Smooth muscle cell (in vitro differentiated cells): ENCODE measurements at regions not wholly inside any gene's neighbourhood (a gene's known extent, or its start where the extent isn't known, plus 50 kb on each side); places are given as distances from the start of the nearest gene placed in this dataset.

Experiments used
- DNase-seq: peaks from one replicate; lab custom pipeline; 2025; ENCODE audit not compliant: unreplicated experiment; lab: John Stamatoyannopoulos, UW
- H2AFZ ChIP-seq: fragments of 200-600 bp; sonication (generic); 2 replicates; pipeline ENCODE4 v1.6.0; 2016; ENCODE audit warnings: antibody characterized with exemption, low read depth, mild to moderate bottlenecking
- H3F3A ChIP-seq: fragments of 200-600 bp; sonication (generic); 2 replicates; pipeline ENCODE4 v1.6.0; 2017; ENCODE audit warnings: antibody characterized with exemption, low read depth
- H3K27ac ChIP-seq: fragments of 200-600 bp; sonication (generic); 2 replicates; pipeline ENCODE4 v1.5.1; 2016; ENCODE audit warnings: low read depth, mild to moderate bottlenecking
- H3K27me3 ChIP-seq: fragments of 200-600 bp; sonication (generic); 2 replicates; pipeline ENCODE4 v1.6.1; 2016; ENCODE audit warnings: low read depth, mild to moderate bottlenecking
- H3K36me3 ChIP-seq: fragments of 200-600 bp; sonication (generic); 2 replicates; pipeline ENCODE4 v1.5.1; 2016; ENCODE audit warnings: low read depth
- H3K4me1 ChIP-seq: fragments of 200-600 bp; sonication (generic); 2 replicates; pipeline ENCODE4 v1.5.1; 2016; ENCODE audit warnings: low read depth
- H3K4me2 ChIP-seq: fragments of 200-600 bp; sonication (generic); 2 replicates; pipeline ENCODE4 v1.6.0; 2016; ENCODE audit warnings: mild to moderate bottlenecking
- H3K4me3 ChIP-seq: fragments of 200-600 bp; sonication (generic); 2 replicates; pipeline ENCODE4 v1.5.1; 2016; ENCODE audit warnings: mild to moderate bottlenecking
- H3K79me2 ChIP-seq: fragments of 200-600 bp; sonication (generic); 2 replicates; pipeline ENCODE4 v1.6.0; 2016; ENCODE audit warnings: low read depth, mild to moderate bottlenecking
- H3K9ac ChIP-seq: fragments of 200-600 bp; sonication (generic); 2 replicates; pipeline ENCODE4 v1.6.0; 2016; ENCODE audit warnings: low read depth
- H3K9me3 ChIP-seq: fragments of 200-600 bp; sonication (generic); replicated peaks from 2 replicates; pipeline ENCODE4 v1.5.1; 2016; ENCODE audit warnings: low read depth
- H4K20me1 ChIP-seq: fragments of 200-600 bp; sonication (generic); 2 replicates; pipeline ENCODE4 v1.6.0; 2016; ENCODE audit warnings: low read depth
- CTCF ChIP-seq: fragments of 200-600 bp; sonication (generic); IDR thresholded peaks from 2 replicates; pipeline ENCODE4 v1.5.1; 2017; ENCODE audit warnings: borderline replicate concordance, mild to moderate bottlenecking, antibody characterized with exemption; ENCODE audit not compliant: insufficient read depth, poor library complexity, severe bottlenecking
- WGBS: methylation state at CpG from one replicate; pipeline ENCODE4 v1.1.7; 2016; ENCODE audit warnings: low lambda C conversion rate; 5-methylcytosine and 5-hydroxymethylcytosine counted together

- Histone ChIP-seq H3F3A (no peaks in the 10 kb centered on the region), H3K79me2 (no peaks in the 10 kb centered on the region), H4K20me1 (no peaks in the 10 kb centered on the region), H3K4me1 (no peaks in the 10 kb centered on the region), H3K4me3 (no peak overlapping the region), H2AFZ (no peak overlapping the region), H3K9ac (no peak overlapping the region), H3K27ac (no peak overlapping the region), H3K4me2 (no peak overlapping the region), H3K36me3 (no peaks in the 10 kb centered on the region), H3K27me3 (no peaks in the 10 kb centered on the region), H3K9me3 (no peaks in the 10 kb centered on the region)
- DNase-seq: no peak
- no peak for TF ChIP-seq CTCF
These were observed 118.2 kb upstream of the IL15 start for GRCh38 chr4:141518222-141518621.

- Histone ChIP-seq H2AFZ (no peak overlapping the region), H3K27me3 (no peaks in the 10 kb centered on the region), H3K4me3 (no peak overlapping the region), H3F3A (no peaks in the 10 kb centered on the region), H3K9me3 (no peaks in the 10 kb centered on the region), H3K36me3 (no peaks in the 10 kb centered on the region), H3K27ac (no peak overlapping the region), H3K4me1 (no peaks in the 10 kb centered on the region), H3K79me2 (no peaks in the 10 kb centered on the region), H3K4me2 (no peak overlapping the region), H4K20me1 (no peaks in the 10 kb centered on the region), H3K9ac (no peak overlapping the region)
- no peak for TF ChIP-seq CTCF
- no peak for DNase-seq
These were observed 112.3 kb upstream of the IL15 start for GRCh38 chr4:141524116-141524515.

- no peaks in the 10 kb centered on the region for H3K36me3 ChIP-seq
- no peaks in the 10 kb centered on the region for H3F3A ChIP-seq
- H3K9me3 ChIP-seq: peaks cover 3% of the 10 kb centered on the region
- H3K27ac ChIP-seq: no peak overlapping the region
- 66% methylated on average over 2 of the region's 2 CpGs for WGBS
- no peak overlapping the region for H3K4me2 ChIP-seq
- H3K4me1 ChIP-seq: no peaks in the 10 kb centered on the region
- no peaks in the 10 kb centered on the region for H4K20me1 ChIP-seq
- no peak overlapping the region for H2AFZ ChIP-seq
- H3K27me3 ChIP-seq: no peaks in the 10 kb centered on the region
- H3K79me2 ChIP-seq: no peaks in the 10 kb centered on the region
- no peak overlapping the region for H3K4me3 ChIP-seq
- DNase-seq: no peak
- no peak for TF ChIP-seq CTCF
- no peak overlapping the region for H3K9ac ChIP-seq
These were observed 111.5 kb upstream of the IL15 start for GRCh38 chr4:141524841-141525240.

GRCh38 chr4:141530627-141531026 is 105.8 kb upstream of the IL15 start:
- H3K9ac ChIP-seq: no peak overlapping the region
- no peaks in the 10 kb centered on the region for H3K79me2 ChIP-seq
- no peaks in the 10 kb centered on the region for H3K27me3 ChIP-seq
- H4K20me1 ChIP-seq: no peaks in the 10 kb centered on the region
- peaks cover 4% of the 10 kb centered on the region for H3K9me3 ChIP-seq
- no peak for DNase-seq
- H3F3A ChIP-seq: no peaks in the 10 kb centered on the region
- 93% methylated on average over 4 of the region's 4 CpGs for WGBS
- H3K4me1 ChIP-seq: no peaks in the 10 kb centered on the region
- H3K36me3 ChIP-seq: no peaks in the 10 kb centered on the region
- no peak overlapping the region for H2AFZ ChIP-seq
- H3K27ac ChIP-seq: no peak overlapping the region
- H3K4me3 ChIP-seq: no peak overlapping the region
- no peak for TF ChIP-seq CTCF
- H3K4me2 ChIP-seq: no peak overlapping the region
